Dermis blood vessel endothelial cell (primary cell): ENCODE measurements at regions not wholly inside any gene's neighbourhood (a gene's known extent, or its start where the extent isn't known, plus 50 kb on each side); places are given as distances from the start of the nearest gene placed in this dataset.
"Not testable (repeated sequence)": the region's sequence is repeated elsewhere in the genome, so short reads cannot be mapped to it uniquely, and the experiment has no call there.

Experiments
- DNase-seq: peaks from one replicate; pipeline ENCODE4 v3.0.0; 2010

- not testable (repeated sequence) for DNase-seq
Measured at GRCh38 chr21:35794527-35794926, 265.8 kb downstream of the SETD4 start.

- DNase-seq: no peak
Measured at GRCh38 chr21:35792569-35793305, 267.6 kb downstream of the SETD4 start.

- DNase-seq: no peak
Measured at GRCh38 chr21:35791541-35792325, 268.6 kb downstream of the SETD4 start.

GRCh38 chr21:35783721-35784120, 276.6 kb downstream of the SETD4 start:
- DNase-seq: no peak

GRCh38 chr21:35782667-35783066, 277.7 kb downstream of the SETD4 start:
- no peak for DNase-seq

- no peak for DNase-seq
Measured at GRCh38 chr21:35780983-35781382, 279.3 kb downstream of the SETD4 start.

GRCh38 chr21:35779690-35780570, 280.4 kb downstream of the SETD4 start:
- no peak for DNase-seq

GRCh38 chr21:35779167-35779566, 281.2 kb downstream of the SETD4 start:
- no peak for DNase-seq

- DNase-seq: no peak
Measured at GRCh38 chr21:35777081-35777480, 283.2 kb downstream of the SETD4 start.

- no peak for DNase-seq
Measured at GRCh38 chr21:35775778-35776544, 284.4 kb downstream of the SETD4 start.

GRCh38 chr21:35770101-35770945, 290.0 kb downstream of the SETD4 start:
- no peak for DNase-seq

- no peak for DNase-seq
Measured at GRCh38 chr21:35768187-35768586, 292.1 kb downstream of the SETD4 start.

GRCh38 chr21:35764586-35764985, 295.7 kb downstream of the SETD4 start:
- DNase-seq: no peak

- DNase-seq: no peak
Measured at GRCh38 chr21:35764077-35764476, 296.2 kb downstream of the SETD4 start.

GRCh38 chr21:35754583-35754982, 305.7 kb downstream of the SETD4 start:
- DNase-seq: no peak

GRCh38 chr21:35753308-35753707, 307.0 kb downstream of the SETD4 start:
- DNase-seq: no peak

- no peak for DNase-seq
Measured at GRCh38 chr21:35751171-35751570, 309.2 kb downstream of the SETD4 start.

- no peak for DNase-seq
Measured at GRCh38 chr21:35749904-35750303, 310.4 kb downstream of the SETD4 start.

- DNase-seq: no peak
Measured at GRCh38 chr21:35748678-35749314, 311.5 kb downstream of the SETD4 start.

- no peak for DNase-seq
Measured at GRCh38 chr21:35743571-35743970, 316.8 kb downstream of the SETD4 start.
